OCI-LY7 (cell line): ENCODE measurements at regions not wholly inside any gene's neighbourhood (a gene's known extent, or its start where the extent isn't known, plus 50 kb on each side); places are given as distances from the start of the nearest gene placed in this dataset.

ENCODE experiments used
- EZH2phosphoT487 ChIP-seq: fragments of 200-600 bp; sonication (generic); IDR thresholded peaks from 2 replicates; pipeline ENCODE4 v1.6.1; 2018; ENCODE audit warnings: low read depth, borderline replicate concordance, mild to moderate bottlenecking, mixed run types, antibody characterized with exemption, low read length, moderate library complexity, mixed read lengths
- TF ChIP-seq, protein P1 (sequence below): fragments of 200-600 bp; sonication (generic); conservative IDR thresholded peaks from 2 replicates; pipeline ENCODE4 v1.5.1; 2014; ENCODE audit warnings: mild to moderate bottlenecking, antibody characterized with exemption, low read length, moderate library complexity, mixed read lengths

GRCh38 chr2:64792300-64792699 lies 138.6 kb upstream of the SERTAD2 start:
- TF ChIP-seq, protein P1, sequence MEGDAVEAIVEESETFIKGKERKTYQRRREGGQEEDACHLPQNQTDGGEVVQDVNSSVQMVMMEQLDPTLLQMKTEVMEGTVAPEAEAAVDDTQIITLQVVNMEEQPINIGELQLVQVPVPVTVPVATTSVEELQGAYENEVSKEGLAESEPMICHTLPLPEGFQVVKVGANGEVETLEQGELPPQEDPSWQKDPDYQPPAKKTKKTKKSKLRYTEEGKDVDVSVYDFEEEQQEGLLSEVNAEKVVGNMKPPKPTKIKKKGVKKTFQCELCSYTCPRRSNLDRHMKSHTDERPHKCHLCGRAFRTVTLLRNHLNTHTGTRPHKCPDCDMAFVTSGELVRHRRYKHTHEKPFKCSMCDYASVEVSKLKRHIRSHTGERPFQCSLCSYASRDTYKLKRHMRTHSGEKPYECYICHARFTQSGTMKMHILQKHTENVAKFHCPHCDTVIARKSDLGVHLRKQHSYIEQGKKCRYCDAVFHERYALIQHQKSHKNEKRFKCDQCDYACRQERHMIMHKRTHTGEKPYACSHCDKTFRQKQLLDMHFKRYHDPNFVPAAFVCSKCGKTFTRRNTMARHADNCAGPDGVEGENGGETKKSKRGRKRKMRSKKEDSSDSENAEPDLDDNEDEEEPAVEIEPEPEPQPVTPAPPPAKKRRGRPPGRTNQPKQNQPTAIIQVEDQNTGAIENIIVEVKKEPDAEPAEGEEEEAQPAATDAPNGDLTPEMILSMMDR, result no peak
- no peak for TF ChIP-seq EZH2phosphoT487
